Hepatocyte (in vitro differentiated cells): ENCODE measurements at regions not wholly inside any gene's neighbourhood (a gene's known extent, or its start where the extent isn't known, plus 50 kb on each side); places are given as distances from the start of the nearest gene placed in this dataset.

Experiments
- EZH2 ChIP-seq: fragments of 200-600 bp; sonication (generic); IDR thresholded peaks from 2 replicates; pipeline ENCODE4 v1.6.1; 2016; ENCODE audit warnings: antibody characterized with exemption, mild to moderate bottlenecking, borderline replicate concordance
- EZH2phosphoT487 ChIP-seq: fragments of 200-600 bp; sonication (generic); IDR thresholded peaks from one replicate; pipeline ENCODE4 v1.6.1; 2018; ENCODE audit warnings: antibody characterized with exemption, mild to moderate bottlenecking, low read depth, moderate library complexity; ENCODE audit not compliant: unreplicated experiment, severe bottlenecking
- TF ChIP-seq, protein P1 (sequence below): fragments of 200-600 bp; sonication (generic); IDR thresholded peaks from 2 replicates; pipeline ENCODE4 v1.5.1; 2016; ENCODE audit warnings: antibody characterized with exemption, mild to moderate bottlenecking; ENCODE audit not compliant: poor library complexity

DNA sequence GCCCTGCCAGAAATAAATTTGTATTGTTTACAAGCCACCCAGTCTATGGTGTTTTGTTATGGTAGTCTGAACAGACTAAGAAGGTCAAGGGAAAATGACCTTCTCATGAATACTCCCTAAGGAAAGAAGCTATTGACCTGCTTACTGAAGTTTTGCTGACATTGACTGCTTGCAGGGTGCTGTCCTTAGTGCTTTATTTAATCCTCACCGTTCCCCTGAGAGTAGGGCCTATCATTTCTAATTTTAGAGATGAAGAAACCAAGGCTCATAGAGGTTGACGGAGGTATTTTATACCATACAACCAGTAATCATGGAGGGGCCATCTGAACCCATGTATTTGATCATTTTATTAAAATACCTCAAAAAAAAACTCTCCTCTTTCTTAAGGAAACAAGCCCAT, 66.7 kb upstream of the INCENP start:
- TF ChIP-seq, protein P1, sequence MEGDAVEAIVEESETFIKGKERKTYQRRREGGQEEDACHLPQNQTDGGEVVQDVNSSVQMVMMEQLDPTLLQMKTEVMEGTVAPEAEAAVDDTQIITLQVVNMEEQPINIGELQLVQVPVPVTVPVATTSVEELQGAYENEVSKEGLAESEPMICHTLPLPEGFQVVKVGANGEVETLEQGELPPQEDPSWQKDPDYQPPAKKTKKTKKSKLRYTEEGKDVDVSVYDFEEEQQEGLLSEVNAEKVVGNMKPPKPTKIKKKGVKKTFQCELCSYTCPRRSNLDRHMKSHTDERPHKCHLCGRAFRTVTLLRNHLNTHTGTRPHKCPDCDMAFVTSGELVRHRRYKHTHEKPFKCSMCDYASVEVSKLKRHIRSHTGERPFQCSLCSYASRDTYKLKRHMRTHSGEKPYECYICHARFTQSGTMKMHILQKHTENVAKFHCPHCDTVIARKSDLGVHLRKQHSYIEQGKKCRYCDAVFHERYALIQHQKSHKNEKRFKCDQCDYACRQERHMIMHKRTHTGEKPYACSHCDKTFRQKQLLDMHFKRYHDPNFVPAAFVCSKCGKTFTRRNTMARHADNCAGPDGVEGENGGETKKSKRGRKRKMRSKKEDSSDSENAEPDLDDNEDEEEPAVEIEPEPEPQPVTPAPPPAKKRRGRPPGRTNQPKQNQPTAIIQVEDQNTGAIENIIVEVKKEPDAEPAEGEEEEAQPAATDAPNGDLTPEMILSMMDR, result no peak
- TF ChIP-seq EZH2 (no peak), EZH2phosphoT487 (no peak)
